ENCODE measurements at regions not wholly inside any gene's neighbourhood (a gene's known extent, or its start where the extent isn't known, plus 50 kb on each side); places are given as distances from the start of the nearest gene placed in this dataset.
"Not testable (repeated sequence)": the region's sequence is repeated elsewhere in the genome, so short reads cannot be mapped to it uniquely, and the experiment has no call there.

GRCh38 chr1:149700220-149700619, 82.3 kb upstream of the FCGR1A start:
- not testable (repeated sequence) for TF ChIP-seq POLR2A (IDR thresholded peaks at IDR 0.05)
- TF ChIP-seq, protein P1, sequence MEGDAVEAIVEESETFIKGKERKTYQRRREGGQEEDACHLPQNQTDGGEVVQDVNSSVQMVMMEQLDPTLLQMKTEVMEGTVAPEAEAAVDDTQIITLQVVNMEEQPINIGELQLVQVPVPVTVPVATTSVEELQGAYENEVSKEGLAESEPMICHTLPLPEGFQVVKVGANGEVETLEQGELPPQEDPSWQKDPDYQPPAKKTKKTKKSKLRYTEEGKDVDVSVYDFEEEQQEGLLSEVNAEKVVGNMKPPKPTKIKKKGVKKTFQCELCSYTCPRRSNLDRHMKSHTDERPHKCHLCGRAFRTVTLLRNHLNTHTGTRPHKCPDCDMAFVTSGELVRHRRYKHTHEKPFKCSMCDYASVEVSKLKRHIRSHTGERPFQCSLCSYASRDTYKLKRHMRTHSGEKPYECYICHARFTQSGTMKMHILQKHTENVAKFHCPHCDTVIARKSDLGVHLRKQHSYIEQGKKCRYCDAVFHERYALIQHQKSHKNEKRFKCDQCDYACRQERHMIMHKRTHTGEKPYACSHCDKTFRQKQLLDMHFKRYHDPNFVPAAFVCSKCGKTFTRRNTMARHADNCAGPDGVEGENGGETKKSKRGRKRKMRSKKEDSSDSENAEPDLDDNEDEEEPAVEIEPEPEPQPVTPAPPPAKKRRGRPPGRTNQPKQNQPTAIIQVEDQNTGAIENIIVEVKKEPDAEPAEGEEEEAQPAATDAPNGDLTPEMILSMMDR (IDR thresholded peaks at IDR 0.05), result not testable (repeated sequence)
